SJCRH30 (cell line): ENCODE measurements at regions not wholly inside any gene's neighbourhood (a gene's known extent, or its start where the extent isn't known, plus 50 kb on each side); places are given as distances from the start of the nearest gene placed in this dataset.

Experiments
- DNase-seq, 2 experiments: peaks; one replicate each; pipeline ENCODE4 v3.0.0-alpha.2; 2015 to 2020
- H3K27ac ChIP-seq: fragments of 250-450 bp; sonication (Bioruptor Pico); 2 replicates; pipeline ENCODE4 v1.5.1; 2020; ENCODE audit warnings: mild to moderate bottlenecking, moderate library complexity
- H3K27me3 ChIP-seq: fragments of 250-450 bp; sonication (Bioruptor Pico); 2 replicates; pipeline ENCODE4 v1.5.1; 2020; ENCODE audit warnings: mild to moderate bottlenecking, moderate library complexity
- H3K36me3 ChIP-seq: fragments of 250-450 bp; sonication (Bioruptor Pico); 2 replicates; pipeline ENCODE4 v1.5.1; 2020; ENCODE audit warnings: mild to moderate bottlenecking, moderate library complexity
- H3K4me1 ChIP-seq: fragments of 250-450 bp; sonication (Bioruptor Pico); 2 replicates; pipeline ENCODE4 v1.5.1; 2020; ENCODE audit warnings: mild to moderate bottlenecking, moderate library complexity
- H3K4me3 ChIP-seq: fragments of 250-450 bp; sonication (Bioruptor Pico); 2 replicates; pipeline ENCODE4 v1.5.1; 2020; ENCODE audit warnings: mild to moderate bottlenecking, moderate library complexity
- H3K9me3 ChIP-seq: fragments of 250-450 bp; sonication (Bioruptor Pico); replicated peaks from 2 replicates; pipeline ENCODE4 v1.5.1; 2020; ENCODE audit warnings: mild to moderate bottlenecking, moderate library complexity

DNA sequence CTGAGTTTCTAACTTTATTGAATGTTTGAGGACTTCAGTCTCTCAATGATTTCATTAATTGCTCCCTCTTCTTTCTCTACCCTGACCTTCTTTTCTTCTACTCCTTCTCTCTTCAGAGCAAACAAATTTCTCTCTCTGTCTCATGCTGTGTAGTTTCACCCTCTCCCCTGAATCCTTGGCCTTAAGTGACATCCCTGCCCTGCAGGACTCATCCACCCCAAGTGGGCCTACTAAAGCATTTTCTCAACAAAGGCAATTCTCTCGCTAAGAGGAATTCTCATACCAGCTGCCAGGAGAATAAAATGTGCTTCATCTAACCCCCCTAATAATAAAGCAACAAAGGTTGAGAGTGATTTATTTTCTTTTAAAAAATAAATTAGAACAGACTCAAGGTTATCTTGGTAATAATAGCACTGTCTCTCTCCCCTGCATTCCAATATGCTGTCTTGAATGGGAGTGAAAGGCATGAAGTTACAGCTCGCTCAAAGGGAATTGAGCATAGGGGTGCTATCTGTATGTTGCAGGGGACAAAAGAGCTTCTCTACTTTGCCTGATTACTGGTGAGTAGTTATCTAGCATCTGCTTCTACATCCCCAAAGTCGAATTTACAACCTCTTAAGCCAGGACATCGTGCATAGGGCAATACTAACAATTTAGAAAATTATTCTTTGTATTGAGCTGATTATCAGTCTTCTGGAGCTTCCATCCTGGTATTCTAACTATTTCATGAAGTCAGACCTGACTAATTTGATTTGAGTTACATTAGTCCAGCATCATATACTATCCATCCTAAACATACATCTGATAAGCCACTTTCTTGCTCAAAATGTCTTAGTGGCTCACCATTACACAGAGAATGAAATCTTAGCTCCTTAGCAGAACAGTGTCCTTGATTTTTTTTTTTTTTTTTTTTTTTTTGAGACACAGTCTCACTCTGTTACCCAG, 76.9 kb upstream of the DNAJC19 start:
- no peaks in the 10 kb centered on the region for H3K27me3 ChIP-seq
- no peaks in the 10 kb centered on the region for H3K4me1 ChIP-seq
- no peaks in the 10 kb centered on the region for H3K9me3 ChIP-seq
- H3K27ac ChIP-seq: no peak overlapping the region
- no peak overlapping the region for H3K4me3 ChIP-seq
- no peak for DNase-seq
- H3K36me3 ChIP-seq: no peaks in the 10 kb centered on the region

DNA sequence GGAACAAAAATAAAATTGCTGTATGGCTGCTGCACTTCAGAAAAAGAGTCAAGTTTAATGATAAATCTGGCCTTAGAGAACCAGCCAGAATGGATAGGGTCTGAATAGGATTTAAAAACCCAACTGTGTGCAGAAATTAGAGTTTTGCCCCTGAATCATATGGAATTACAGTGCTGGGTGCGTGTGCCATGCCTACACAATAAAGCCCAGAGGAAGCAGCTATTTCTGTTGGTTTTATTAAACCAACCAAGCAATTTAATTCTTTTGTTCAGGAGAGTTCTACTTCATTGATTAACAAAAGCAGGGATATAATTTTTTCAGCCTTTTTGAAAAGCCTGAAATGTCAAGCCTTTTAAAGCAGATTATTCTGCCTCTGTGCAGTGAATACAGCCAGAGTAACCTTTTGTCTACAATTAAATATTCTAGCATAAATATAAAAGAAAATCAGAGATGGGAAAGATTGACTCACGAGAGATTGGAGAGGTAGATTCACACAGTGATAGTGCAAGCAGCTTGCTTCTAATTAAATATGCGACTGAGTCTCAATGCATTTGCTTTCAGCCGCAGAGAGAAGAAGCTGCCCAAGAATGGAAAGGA, 66.7 kb upstream of the DNAJC19 start:
- Histone ChIP-seq H3K9me3 (no peaks in the 10 kb centered on the region), H3K4me1 (no peaks in the 10 kb centered on the region), H3K27ac (no peak overlapping the region), H3K27me3 (no peaks in the 10 kb centered on the region), H3K36me3 (no peaks in the 10 kb centered on the region), H3K4me3 (no peak overlapping the region)
- no peak for DNase-seq

DNA sequence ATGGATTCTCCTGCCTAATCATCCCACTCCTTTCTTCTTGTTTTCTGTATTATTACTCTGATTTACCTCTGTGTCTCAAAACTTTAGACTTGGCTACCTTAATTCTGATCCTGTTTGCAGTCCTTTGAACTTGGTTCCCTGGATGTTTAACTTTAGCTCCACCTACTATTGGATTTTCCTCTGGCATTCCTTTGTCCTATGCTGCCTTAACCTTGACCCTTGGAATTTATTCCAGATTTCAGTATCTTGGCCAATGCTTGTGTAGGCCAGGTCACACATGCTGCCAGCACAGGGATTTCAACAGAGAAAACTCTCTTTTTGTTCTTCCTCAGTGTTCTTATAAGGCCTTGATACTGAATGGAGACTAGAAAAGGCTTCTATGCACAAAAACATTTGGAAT, 65.0 kb upstream of the DNAJC19 start:
- Histone ChIP-seq H3K27me3 (no peaks in the 10 kb centered on the region), H3K4me1 (no peaks in the 10 kb centered on the region), H3K36me3 (no peaks in the 10 kb centered on the region), H3K27ac (no peak overlapping the region), H3K4me3 (no peak overlapping the region), H3K9me3 (no peaks in the 10 kb centered on the region)
- no peak for DNase-seq

DNA sequence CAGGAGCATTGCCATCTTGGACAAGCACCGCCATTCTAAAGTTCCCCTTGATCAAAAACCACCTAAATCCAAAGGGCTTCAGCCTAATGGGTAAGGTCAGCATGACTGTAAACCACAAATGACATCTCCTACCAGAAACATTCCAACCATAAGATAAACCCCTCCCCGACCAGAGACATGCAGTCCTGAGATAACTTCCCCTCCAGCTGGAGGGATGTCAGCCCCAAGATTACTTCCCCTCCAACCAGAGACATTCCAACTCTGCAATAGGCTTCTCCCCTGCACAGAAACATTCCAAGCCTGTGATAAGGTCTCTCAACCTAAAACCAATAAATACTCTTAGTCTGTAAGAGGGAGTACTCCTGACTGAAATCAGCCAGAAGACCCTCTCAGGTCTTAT, 62.7 kb upstream of the DNAJC19 start:
- no peak for DNase-seq
- Histone ChIP-seq H3K9me3 (no peaks in the 10 kb centered on the region), H3K36me3 (no peaks in the 10 kb centered on the region), H3K4me1 (no peaks in the 10 kb centered on the region), H3K4me3 (no peak overlapping the region), H3K27ac (no peak overlapping the region), H3K27me3 (no peaks in the 10 kb centered on the region)

DNA sequence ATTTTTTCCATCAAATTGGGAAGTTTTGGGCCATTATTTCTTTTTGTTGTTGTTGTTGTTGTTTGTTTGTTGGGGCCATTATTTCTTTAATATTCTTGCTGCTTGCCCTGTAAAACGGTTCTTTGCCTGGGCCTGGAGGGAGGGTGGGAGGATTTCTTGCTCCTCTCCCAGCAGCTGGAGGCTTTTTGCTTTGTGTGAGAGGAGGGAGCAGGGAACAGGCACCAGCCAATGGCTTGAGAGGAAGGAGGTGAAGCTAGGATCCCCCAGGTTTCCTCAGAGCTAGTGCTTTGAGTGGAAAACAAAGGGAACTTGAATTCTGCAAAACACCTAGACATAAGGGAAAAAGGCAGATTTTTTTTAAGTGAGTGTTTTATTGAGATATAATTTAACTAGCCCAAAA, 61.2 kb upstream of the DNAJC19 start:
- H3K4me3 ChIP-seq: no peak overlapping the region
- no peak overlapping the region for H3K27ac ChIP-seq
- H3K9me3 ChIP-seq: no peaks in the 10 kb centered on the region
- no peak for DNase-seq
- no peaks in the 10 kb centered on the region for H3K36me3 ChIP-seq
- no peaks in the 10 kb centered on the region for H3K27me3 ChIP-seq
- H3K4me1 ChIP-seq: no peaks in the 10 kb centered on the region

DNA sequence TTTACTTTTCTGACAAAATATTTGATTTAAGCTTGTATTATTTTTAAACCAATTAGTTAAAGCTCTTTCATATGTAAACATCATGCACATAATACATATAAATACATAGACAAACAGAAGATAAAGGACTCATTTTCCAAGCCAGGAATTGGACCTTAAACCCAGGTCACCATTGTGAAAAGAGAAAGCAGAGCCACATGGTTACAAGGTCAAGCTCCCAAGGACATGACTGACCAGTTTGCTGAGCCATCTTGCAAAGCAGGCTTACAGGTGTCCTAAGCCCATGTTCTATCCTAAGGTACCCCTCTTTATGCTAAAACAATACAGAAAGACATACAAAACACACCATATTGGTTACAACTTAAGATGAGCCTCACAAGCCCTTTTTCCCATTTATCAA, 50.5 kb upstream of the DNAJC19 start:
- Histone ChIP-seq H3K27ac (no peak overlapping the region), H3K4me3 (no peak overlapping the region), H3K4me1 (no peaks in the 10 kb centered on the region), H3K36me3 (no peaks in the 10 kb centered on the region), H3K9me3 (no peaks in the 10 kb centered on the region), H3K27me3 (no peaks in the 10 kb centered on the region)
- no peak for DNase-seq
